ENCODE measurements at regions not wholly inside any gene's neighbourhood (a gene's known extent, or its start where the extent isn't known, plus 50 kb on each side); places are given as distances from the start of the nearest gene placed in this dataset.

DNA sequence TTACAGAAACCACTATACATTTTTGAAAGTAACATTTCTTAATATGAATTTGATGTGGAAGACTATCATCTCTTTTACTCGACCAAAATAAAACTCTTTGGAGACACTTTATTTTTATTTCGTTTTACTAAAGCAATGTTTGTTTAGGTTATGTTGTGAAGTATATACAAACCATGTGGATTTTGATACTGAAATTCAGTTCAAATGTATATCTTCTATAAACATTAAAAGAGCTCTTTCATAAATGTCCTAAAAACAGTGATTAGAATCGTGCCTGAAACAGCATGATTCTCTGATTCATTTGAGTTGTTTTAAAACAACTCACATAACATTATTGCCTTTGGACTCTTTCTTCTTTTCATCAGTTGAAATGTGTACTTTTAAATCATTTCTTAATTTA lies 373.7 kb upstream of the GOLIM4 start:
- TF ChIP-seq, protein P1, sequence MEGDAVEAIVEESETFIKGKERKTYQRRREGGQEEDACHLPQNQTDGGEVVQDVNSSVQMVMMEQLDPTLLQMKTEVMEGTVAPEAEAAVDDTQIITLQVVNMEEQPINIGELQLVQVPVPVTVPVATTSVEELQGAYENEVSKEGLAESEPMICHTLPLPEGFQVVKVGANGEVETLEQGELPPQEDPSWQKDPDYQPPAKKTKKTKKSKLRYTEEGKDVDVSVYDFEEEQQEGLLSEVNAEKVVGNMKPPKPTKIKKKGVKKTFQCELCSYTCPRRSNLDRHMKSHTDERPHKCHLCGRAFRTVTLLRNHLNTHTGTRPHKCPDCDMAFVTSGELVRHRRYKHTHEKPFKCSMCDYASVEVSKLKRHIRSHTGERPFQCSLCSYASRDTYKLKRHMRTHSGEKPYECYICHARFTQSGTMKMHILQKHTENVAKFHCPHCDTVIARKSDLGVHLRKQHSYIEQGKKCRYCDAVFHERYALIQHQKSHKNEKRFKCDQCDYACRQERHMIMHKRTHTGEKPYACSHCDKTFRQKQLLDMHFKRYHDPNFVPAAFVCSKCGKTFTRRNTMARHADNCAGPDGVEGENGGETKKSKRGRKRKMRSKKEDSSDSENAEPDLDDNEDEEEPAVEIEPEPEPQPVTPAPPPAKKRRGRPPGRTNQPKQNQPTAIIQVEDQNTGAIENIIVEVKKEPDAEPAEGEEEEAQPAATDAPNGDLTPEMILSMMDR (IDR thresholded peaks at IDR 0.05; ENCODE audit: low read depth, low read length) = no peak
- H3K4me3 ChIP-seq (ENCODE audit: low read depth, low read length) = no peak overlapping the region

DNA sequence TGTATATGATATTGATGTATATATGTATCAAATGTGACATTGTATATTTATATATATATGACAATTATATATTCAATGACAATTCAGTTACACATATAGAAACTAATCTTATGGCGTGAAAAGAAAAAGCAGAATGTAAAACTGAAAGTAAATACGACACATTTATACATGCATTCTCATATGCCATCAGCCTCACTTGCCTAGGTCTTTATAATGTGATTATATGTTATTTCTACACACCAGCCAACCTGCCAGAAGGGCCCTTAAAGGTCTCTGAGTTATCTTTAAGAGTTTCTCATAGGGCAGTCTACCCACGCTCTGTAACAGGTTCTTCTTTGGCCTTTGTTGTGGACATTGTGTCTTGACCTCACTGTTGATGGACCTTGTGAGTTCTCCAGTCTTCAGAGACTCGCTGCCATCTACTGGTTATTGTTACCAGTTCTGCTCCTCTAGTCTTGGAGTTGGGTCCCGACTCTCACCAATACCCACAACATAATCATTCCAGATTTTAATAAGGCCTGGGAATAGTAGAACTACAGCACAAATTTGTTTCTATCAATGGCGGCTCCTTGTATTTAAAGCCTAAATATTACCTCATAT lies 371.5 kb upstream of the GOLIM4 start:
- TF ChIP-seq, protein P1 (IDR thresholded peaks at IDR 0.05; ENCODE audit: low read depth, low read length) = no peak
- no peak overlapping the region for H3K4me3 ChIP-seq (ENCODE audit: low read depth, low read length)

DNA sequence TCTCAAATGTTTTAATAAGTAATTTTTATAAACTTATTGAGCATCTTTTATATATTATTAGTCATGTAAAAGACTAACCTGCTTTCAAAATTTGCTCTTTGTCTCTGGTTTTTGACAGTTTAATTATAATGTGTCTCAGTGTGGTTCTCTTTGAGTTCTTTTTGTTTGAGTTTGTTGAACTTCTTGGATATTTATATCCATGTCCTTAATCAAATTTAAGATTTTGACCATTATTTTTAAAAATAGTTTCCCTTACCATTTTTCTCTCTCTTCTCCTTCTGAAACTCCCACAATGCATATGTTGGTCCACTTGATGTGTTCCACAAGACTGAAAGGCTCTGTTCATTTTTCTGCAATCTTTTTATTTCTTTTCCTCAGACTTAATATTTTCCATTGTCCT lies 366.1 kb upstream of the GOLIM4 start:
- H3K4me3 ChIP-seq (ENCODE audit: low read depth, low read length) = no peak overlapping the region
- TF ChIP-seq, protein P1 (IDR thresholded peaks at IDR 0.05; ENCODE audit: low read depth, low read length) = no peak

DNA sequence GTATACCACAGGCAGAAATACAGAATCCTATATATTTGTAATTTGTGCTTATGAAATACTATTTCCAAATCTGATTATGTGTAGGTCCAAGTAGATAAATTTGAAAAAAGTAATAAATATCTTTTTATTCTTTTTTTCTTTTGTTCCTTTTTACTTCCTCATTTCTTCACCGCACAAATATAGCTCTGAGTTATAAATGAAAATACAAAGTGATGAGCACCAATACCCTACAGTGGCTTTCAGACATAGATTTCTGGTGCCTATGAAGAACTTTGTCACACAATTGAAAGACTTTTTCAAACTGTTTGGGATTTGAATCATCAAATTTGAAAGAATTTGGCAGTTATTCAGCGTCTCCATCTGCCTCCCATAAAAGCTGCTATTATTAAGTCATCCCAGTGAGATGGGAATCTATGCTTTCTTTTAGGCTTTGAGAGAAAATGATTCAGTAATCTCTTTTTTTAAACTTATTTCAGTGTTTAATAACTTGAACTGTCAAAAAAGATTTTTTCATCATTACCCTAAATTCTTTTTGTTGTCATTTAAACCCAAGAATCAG lies 363.6 kb upstream of the GOLIM4 start:
- TF ChIP-seq, protein P1 (IDR thresholded peaks at IDR 0.05; ENCODE audit: low read depth, low read length) = no peak
- H3K4me3 ChIP-seq (ENCODE audit: low read depth, low read length) = no peak overlapping the region

DNA sequence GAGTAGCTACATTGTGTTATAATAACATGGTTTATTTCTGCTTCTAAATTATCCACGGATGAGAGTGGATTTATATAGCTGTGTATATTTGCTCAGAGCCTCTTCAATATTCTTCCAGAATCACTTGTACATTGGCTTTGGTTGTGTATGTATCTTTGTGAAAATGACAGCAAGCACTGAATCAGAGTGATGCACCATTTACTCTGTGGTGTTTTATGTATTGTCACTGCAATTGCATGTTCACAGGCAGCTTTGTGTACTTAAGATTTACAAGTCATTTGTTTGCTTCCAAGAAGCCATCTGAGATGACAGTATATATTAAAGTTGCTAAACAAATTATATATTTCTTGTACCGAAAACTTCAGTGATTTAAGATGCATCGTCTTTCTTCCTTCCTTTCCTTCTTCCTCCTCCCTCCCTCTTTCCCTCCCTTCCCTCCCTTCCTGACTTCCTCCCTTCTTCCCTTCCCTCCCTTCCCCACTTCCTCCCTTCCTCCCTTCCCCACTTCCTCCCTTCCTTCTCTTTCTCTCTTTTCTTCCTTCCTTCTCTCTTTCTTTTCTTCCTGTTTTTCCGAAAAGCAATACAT lies 362.3 kb upstream of the GOLIM4 start:
- TF ChIP-seq, protein P1 (IDR thresholded peaks at IDR 0.05; ENCODE audit: low read depth, low read length) = no peak
- no peak overlapping the region for H3K4me3 ChIP-seq (ENCODE audit: low read depth, low read length)

DNA sequence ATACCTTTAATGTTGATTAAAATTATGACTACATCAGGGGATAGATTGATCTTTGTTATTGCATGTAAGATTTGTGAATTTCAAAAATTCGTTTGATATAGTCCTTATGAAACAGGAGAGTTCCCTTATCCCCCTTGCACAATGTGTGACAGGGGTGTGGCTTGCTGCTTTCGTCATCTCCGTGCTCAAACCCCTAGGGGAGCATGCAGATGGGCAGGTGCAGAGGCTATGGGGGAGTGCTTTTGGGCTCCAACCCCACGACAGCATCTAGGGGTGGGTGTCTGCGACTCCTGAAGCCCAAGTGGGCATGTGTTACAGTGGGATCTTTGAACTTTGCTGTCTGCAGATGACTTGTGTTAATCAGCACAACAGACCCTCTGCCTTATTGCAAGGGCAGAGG lies 360.1 kb upstream of the GOLIM4 start:
- TF ChIP-seq, protein P1 (IDR thresholded peaks at IDR 0.05; ENCODE audit: low read depth, low read length) = no peak
- no peak overlapping the region for H3K4me3 ChIP-seq (ENCODE audit: low read depth, low read length)

DNA sequence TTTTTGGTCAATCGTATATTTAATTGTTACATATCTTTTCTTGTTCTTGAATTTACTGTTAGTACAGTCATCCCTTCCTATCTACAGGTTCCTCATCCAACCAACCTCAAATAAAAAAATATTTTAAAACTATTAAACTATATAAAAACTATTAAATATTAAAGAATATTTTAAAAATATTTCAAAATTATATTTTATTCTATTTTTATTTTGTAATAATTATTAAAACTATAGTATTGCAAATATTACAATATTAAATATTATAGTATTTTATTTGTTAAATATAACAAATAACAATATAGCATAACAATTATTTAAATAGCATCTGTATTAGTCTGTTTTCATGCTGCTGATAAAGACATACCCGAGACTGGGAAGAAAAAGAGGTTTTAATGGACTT lies 357.9 kb upstream of the GOLIM4 start:
- TF ChIP-seq, protein P1 (IDR thresholded peaks at IDR 0.05; ENCODE audit: low read depth, low read length) = no peak
- H3K4me3 ChIP-seq (ENCODE audit: low read depth, low read length) = no peak overlapping the region
